ENCODE measurements at regions not wholly inside any gene's neighbourhood (a gene's known extent, or its start where the extent isn't known, plus 50 kb on each side); places are given as distances from the start of the nearest gene placed in this dataset.

- TF ChIP-seq FOSL1 (IDR thresholded peaks at IDR 0.05; ENCODE audit: insufficient read depth, low read depth, low read length), result no peak
- TF ChIP-seq JUN (IDR thresholded peaks at IDR 0.05; ENCODE audit: low read depth, low read length), result no peak
- TF ChIP-seq CHD1 (IDR thresholded peaks at IDR 0.05; ENCODE audit: low read depth, low read length), result no peak
- TF ChIP-seq SAP30 (IDR thresholded peaks at IDR 0.05; ENCODE audit: insufficient read depth, insufficient replicate concordance, low read length), result no peak
- TF ChIP-seq YY1 (IDR thresholded peaks at IDR 0.05; ENCODE audit: low read depth, low read length), result no peak
- no peak for TF ChIP-seq CHD2 (IDR thresholded peaks at IDR 0.05; ENCODE audit: low read length)
Observed at GRCh38 chr14:29030970-29031369, 264.4 kb downstream of the FOXG1 start (continued).
